ENCODE measurements at regions not wholly inside any gene's neighbourhood (a gene's known extent, or its start where the extent isn't known, plus 50 kb on each side); places are given as distances from the start of the nearest gene placed in this dataset.

GRCh38 chr2:193333539-193333938, 1138.8 kb upstream of the TMEFF2 start:
- intact Hi-C loops (cut with DNase I; ENCODE audit: low total_unique reads): no loop called here
- H3K36me3 ChIP-seq: no peaks in the 10 kb centered on the region
- no peak overlapping the region for H3K4me3 ChIP-seq
- H3K27ac ChIP-seq: no peak overlapping the region
- no peaks in the 10 kb centered on the region for H3K9me3 ChIP-seq
- no peak for DNase-seq
- 83 to 92% (median 86%) methylated on average over 3 of the region's 3 CpGs for WGBS, 5 donors
- H3K27me3 ChIP-seq: no peaks in the 10 kb centered on the region
- H3K4me1 ChIP-seq: no peaks in the 10 kb centered on the region
- TF ChIP-seq POLR2AphosphoS5 (IDR thresholded peaks at IDR 0.05) (no peak), EP300 (IDR thresholded peaks at IDR 0.05) (no peak), POLR2A (IDR thresholded peaks at IDR 0.05) (no peak), CTCF (IDR thresholded peaks at IDR 0.05) (no peak)

- no peak for TF ChIP-seq POLR2AphosphoS5 (IDR thresholded peaks at IDR 0.05)
- TF ChIP-seq POLR2A (IDR thresholded peaks at IDR 0.05): no peak
- TF ChIP-seq CTCF (IDR thresholded peaks at IDR 0.05): no peak
- no peak for TF ChIP-seq EP300 (IDR thresholded peaks at IDR 0.05)
- H3K4me3 ChIP-seq: no peak overlapping the region
- no peaks in the 10 kb centered on the region for H3K27me3 ChIP-seq
- no peak overlapping the region for H3K27ac ChIP-seq
- H3K36me3 ChIP-seq: no peaks in the 10 kb centered on the region
- intact Hi-C loops (cut with DNase I; ENCODE audit: low total_unique reads): no loop called here
- H3K4me1 ChIP-seq: no peaks in the 10 kb centered on the region
- DNase-seq: no peak
- no peaks in the 10 kb centered on the region for H3K9me3 ChIP-seq
- WGBS, 5 donors: 60 to 69% (median 63%) methylated on average over 1 of the region's 1 CpG
Observed at GRCh38 chr2:193332941-193333340, 1138.2 kb upstream of the TMEFF2 start.

- H3K27me3 ChIP-seq: no peaks in the 10 kb centered on the region
- no peaks in the 10 kb centered on the region for H3K4me1 ChIP-seq
- TF ChIP-seq CTCF (IDR thresholded peaks at IDR 0.05) (no peak), EP300 (IDR thresholded peaks at IDR 0.05) (no peak), POLR2A (IDR thresholded peaks at IDR 0.05) (no peak), POLR2AphosphoS5 (IDR thresholded peaks at IDR 0.05) (no peak)
- no peak overlapping the region for H3K27ac ChIP-seq
- intact Hi-C loops (cut with DNase I; ENCODE audit: low total_unique reads): no loop called here
- no peaks in the 10 kb centered on the region for H3K36me3 ChIP-seq
- no peak for DNase-seq
- no peaks in the 10 kb centered on the region for H3K9me3 ChIP-seq
- H3K4me3 ChIP-seq: no peak overlapping the region
- 47 to 67% (median 60%) methylated on average over 4 of the region's 4 CpGs for WGBS, 5 donors
Observed at GRCh38 chr2:193331676-193332075, 1136.9 kb upstream of the TMEFF2 start.

GRCh38 chr2:193326296-193326695, 1131.6 kb upstream of the TMEFF2 start:
- intact Hi-C loops (cut with DNase I; ENCODE audit: low total_unique reads): no loop called here
- Histone ChIP-seq H3K4me3 (no peak overlapping the region), H3K4me1 (no peaks in the 10 kb centered on the region), H3K27ac (no peak overlapping the region), H3K36me3 (no peaks in the 10 kb centered on the region), H3K27me3 (no peaks in the 10 kb centered on the region), H3K9me3 (no peaks in the 10 kb centered on the region)
- DNase-seq: no peak
- 75 to 78% (median 77%) methylated on average over 4 of the region's 4 CpGs for WGBS, 5 donors
- no peak for TF ChIP-seq POLR2AphosphoS5 (IDR thresholded peaks at IDR 0.05)
- no peak for TF ChIP-seq CTCF (IDR thresholded peaks at IDR 0.05)
- TF ChIP-seq POLR2A (IDR thresholded peaks at IDR 0.05): no peak
- TF ChIP-seq EP300 (IDR thresholded peaks at IDR 0.05): no peak

All from stomach (tissue), 8 donors.